ENCODE measurements at regions not wholly inside any gene's neighbourhood (a gene's known extent, or its start where the extent isn't known, plus 50 kb on each side); places are given as distances from the start of the nearest gene placed in this dataset.

DNA sequence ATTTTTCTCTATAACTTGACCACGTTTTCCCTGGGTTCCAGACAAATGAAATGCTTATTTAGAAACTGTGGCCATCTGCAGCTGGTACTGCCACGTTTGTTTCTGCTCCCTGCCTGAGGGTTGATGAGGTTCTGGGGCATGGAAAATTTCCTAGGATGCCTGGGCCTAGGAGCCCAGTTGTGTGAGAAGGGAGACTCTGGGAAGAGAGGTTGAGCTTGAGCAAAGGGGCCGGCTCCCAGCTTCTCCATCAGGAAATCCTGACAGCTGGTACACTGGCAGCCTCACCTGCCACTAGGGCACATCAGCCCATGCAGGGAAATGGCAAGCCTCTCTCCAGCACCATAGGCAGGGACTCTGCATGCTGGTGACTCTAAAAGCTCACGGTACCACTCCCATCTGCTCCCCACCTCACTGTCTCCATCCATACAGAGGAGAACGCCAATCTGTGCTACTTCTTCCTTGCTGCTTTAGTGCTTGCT, 165.4 kb upstream of the PPP2R3A start:
- DNase-seq (ENCODE audit: low read depth) = no peak

DNA sequence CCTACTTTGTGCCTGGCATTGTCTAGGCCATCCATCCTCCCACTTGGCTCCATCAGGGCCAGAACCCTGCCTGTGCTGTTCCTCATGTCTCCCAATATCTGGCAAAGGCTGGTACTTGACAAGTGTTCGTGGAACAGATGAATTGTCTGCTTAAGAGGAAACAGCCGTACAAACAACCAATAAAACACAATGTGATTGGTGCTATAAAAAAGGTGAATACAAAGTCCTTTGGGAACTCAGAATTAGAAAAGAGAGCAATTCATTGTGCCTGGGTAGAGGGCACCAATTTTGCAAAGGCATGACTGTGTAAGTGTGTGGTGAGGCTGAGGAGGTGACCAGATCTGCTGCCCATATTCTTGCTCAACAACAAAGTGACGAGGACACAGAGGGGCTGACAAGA, 164.5 kb upstream of the PPP2R3A start:
- DNase-seq (ENCODE audit: low read depth) = no peak

DNA sequence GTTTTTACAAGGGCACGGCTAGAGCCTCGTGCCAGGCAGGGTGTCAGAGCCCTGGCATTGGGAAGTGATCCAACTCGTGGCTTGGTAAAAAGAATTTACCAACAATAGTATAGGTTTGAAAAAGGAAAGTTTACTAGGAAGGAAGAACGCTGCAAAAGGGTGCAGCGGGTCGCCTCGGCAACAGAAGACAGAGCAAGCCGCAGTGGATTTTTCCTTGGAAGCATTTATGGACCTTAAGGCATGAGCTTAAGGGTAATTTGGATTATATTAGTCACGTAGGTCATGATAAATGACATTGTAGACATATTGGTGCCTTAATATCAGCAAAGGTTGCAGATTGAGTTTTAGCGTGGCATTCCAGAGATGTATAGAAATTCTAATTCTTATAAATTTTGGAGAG, 163.4 kb upstream of the PPP2R3A start:
- no peak for DNase-seq (ENCODE audit: low read depth)

DNA sequence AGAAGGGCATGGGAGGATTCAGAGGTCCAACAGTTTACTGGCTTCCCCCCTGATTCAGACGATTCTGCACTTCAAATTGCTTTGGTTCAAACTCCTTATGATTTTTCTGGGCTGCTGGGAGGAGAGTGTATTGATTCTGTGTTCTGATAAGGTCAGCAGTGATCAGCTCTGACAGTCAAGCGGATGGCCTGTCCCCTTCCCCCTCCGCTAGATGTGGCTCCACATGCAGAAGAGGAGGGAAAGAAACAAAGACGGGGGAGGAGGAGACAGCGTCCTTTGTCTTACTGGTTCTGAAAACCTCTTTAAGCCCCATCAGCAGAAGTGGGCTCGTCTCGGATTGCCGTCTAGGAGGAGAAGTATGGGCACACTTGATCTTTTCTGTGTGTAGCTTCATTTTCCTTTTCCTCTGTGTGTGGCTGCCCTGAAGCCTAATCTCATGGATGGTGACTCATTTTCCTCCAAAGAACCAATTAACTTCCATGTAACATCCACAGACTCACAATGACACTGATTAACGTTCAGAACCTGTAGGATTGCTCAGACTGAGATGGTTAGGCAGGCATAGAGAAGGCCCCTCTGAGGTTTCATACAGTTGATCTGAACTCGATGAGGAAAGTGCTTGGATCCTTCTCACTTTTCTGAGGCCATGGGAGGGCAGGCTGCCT, 162.4 kb upstream of the PPP2R3A start:
- no peak for DNase-seq (ENCODE audit: low read depth)

DNA sequence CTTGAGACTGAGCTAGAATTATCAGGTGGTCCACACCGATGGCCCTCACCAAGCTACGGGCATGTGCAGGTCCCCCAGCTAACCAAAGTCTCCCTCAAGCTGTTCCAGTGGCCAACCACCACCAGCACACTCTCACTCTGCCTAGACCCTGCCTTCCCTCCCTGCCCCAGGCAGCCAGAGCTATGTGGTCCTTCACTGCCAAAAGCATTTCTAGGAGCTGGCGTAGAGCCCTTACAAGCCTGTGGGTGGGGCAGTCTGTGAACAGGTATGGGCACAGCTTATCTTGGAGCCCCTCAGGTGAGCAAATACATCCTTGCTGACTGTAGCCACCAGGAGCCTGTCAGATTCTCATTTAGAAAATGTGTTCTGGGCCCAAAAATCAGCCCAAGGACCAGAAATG, 159.8 kb upstream of the PPP2R3A start:
- no peak for DNase-seq (ENCODE audit: low read depth)

DNA sequence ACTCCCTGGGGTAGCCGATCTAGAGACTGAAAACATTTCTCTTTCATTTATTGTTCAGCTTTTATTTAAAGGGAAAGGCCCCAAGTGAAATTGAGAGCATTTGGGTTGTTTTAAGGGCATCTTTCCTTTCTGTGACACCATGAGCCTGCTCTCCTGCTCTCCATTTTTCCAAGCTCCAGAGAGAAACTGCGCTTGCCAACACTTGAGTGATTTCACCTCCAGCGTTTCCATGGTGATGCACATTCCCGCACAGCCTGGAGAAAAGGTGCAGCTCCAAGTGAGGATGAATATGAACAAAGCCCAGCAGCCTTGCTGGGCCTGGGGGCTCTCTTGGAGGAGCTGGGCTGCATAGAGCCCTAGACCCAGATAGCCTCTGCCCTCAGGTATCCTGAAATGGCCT, 159.2 kb upstream of the PPP2R3A start:
- no peak for DNase-seq (ENCODE audit: low read depth)

DNA sequence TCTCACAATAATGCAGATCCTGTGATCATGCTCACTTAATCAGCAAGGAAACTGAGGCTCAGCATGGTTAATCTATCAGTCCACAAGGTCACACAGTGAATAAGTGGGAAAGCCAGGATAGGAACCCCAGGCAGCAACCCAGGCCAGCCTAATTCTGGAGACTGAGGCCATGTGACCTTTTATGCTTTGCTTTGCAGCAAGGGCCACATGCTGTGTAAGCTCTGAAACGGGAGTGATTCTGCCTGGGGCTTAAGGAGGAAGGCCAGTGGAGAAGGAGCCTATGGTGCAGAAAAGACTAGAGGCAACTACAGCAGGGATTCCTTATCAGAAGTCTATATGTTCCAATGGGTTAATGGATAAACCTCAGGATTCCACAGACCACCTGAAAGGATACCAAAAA, 157.6 kb upstream of the PPP2R3A start:
- DNase-seq (ENCODE audit: low read depth) = no peak

DNA sequence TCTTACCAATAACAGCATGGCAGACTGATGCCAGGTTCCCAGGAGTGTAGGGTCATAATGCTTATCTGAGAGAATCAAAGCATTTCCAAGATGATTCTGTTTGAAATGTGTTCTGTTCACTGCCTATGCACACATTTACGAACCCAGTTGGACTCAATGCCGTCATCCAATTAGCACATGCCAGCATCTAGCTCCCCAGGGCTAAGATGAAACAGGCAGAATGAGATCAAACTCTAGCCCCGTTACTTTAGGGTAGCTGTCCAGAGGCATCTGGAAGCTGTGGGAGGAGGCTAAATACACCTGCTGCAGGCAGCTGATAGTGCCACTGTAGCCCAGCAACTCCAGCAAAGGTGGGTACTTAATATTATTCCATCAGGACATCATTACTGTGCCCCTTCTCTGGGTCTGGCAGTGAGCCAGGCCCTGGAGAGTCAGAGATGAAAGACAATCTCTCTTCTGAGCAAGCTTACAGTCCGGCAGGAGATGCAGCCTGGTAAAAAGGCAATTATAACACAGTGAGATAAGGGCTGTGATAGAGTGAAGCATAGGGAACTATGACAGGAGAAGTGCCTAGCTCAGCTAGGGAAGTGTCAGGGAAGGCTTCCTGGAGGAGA, 156.4 kb upstream of the PPP2R3A start:
- no peak for DNase-seq (ENCODE audit: low read depth)

DNA sequence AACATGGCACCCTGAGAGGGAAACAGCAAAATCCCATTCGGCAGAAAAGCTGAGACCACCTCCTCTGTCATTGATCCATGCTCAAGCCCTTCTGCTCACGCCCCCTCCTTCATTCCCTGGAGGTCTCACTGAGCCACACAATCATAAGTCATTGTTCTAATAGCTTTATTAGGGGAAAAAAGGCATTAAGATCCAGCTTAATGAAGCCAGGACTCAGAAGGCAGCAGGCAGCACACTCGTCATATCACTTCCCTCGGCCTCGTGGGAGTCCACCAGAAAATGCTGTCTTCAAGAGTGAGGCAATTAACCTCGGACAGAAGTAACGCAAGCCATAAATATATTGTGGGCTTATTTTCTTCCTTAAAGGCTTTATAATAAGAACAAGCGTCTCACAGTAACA, 153.9 kb upstream of the PPP2R3A start:
- no peak for DNase-seq (ENCODE audit: low read depth)

DNA sequence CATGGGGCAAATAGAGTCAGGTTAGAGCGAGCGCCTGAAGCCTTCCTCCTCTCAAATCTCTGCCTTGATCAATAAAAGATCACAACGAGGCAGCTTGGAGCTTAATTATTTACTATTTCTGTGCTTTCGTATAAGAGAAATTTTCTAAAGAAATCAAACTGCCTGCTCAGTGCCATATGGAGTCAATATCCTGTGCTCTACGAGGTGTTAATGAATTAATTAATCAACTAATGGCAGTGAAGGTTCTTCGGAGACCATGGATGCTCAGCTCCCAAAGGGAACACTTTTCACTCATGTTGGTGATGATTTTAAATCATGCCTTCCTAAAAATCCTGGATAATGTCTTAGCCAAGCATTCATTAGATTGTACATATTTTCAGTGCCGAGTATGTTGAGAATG, 153.5 kb upstream of the PPP2R3A start:
- no peak for DNase-seq (ENCODE audit: low read depth)

DNA sequence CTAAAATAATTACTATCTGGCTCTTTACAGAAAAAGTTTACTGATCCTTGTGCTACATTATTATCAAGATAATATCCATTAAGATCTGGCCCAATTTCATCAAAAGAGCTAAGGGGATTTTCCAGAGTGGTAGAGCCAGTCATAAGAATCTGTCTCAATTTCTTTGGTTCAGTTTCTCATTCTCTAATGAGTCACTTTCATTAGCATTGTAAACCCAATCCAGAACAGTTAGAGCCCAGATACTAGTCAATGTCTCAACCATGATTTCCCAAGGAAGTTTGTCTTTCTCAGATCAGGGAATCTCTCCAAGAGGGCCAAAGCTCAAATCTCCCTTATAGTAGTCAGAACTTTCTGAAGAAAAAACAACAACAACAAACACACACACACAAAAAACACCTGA, 131.1 kb upstream of the PPP2R3A start:
- no peak for DNase-seq (ENCODE audit: low read depth)

DNA sequence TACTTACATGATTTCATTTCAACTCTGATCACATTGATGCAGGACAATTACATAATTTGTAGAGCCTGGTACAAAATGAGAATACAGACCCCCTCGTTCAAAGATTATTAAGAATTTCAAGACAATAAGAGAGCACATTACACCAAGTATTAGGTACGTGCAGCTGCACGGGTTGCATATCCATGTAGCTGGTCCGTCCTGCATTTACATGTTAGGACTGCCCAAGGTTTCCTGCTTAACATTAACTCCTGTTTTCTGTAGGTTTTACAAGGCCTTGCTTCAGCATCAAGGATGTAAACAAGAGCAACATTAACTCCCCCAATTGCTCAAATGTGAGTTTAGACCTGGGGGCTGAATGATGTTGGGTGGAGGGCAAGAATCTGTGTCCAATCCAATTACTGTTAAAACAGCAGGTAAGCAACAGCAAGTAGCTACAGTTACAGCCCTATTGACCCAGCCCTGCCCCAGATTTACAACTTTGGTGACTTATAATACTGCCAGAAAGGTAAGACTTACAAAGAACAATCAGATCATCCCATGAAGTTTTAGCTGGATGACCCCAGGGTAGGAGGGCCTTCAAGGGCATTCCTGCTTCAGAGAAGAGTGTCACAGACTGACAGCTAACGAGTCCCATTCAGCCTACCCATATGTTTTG, 127.4 kb upstream of the PPP2R3A start:
- no peak for DNase-seq (ENCODE audit: low read depth)

DNA sequence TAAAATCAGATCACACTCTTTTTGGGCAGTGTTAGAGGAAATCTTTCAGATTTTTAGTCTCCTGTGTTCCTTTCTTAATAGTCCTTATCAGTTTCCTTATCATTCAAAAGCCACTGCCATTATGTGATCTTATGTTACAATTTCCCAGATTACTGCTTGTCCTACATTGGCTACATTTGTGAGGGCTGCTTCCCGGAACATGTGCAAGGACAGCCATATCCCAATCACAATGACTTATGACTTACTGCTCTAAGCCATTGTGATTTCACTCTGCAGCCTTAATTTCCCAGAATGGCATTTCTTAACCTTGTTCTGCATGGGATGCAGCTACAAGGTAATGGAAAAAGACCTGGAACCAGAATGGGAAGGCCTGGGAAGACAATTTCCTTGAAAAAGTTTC, 125.1 kb upstream of the PPP2R3A start:
- DNase-seq (ENCODE audit: low read depth) = no peak

DNA sequence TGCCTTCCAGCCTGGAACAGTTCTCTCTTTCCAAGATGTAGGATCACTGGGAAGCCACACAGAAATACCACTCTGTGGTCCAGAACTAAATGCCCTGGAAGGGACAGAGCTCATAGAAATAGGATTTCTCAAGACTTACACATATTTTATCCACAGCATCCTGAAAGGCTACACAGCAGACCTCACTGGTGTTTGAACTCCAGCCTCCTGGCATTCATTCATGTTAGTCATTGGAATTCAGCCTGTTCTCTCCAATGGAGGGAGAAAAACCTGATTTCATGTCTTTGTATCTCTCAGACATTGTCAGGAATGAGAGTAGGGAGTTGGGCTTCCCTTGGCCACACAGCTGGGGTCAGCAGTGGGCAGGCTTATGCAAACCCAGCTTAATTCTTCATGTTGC, 121.1 kb upstream of the PPP2R3A start:
- DNase-seq (ENCODE audit: low read depth) = no peak

DNA sequence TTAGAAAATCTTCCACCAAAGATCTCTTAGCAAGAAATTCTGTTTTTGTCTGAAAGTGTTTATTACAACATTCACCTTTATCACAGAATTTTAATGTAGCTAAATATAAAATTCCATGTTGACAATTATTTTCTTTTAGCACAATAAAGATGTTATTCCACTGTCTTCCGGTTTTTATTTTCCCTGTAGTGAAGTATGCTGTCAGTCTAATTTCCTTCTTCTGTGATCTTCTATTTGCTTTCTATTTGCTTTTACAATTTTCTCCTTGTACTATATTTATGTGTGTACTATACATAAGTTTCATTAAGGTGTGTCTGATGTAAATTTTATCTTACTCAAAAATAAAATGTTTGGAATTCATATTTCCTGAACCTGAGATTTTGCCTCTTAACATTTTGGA, 117.5 kb upstream of the PPP2R3A start:
- DNase-seq (ENCODE audit: low read depth) = no peak

DNA sequence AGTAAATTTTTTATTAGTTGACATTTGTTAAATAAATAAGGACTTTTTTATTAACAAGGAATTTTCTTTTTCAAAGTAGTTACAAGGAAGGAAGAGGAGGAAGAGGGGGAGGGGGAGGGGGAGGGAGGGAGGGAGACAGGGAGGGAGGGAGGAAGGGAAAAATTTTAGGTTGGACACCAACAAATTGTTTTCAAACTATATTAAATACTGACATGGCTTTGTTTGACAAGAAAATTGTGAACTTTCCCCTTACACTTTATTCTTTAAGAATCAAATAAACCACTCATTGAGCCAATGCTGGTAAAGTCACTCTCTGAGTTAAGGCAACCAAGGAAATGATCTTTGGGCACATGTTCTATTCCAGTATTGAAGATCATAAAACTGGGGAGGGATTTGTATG, 115.7 kb upstream of the PPP2R3A start:
- DNase-seq (ENCODE audit: low read depth) = no peak

DNA sequence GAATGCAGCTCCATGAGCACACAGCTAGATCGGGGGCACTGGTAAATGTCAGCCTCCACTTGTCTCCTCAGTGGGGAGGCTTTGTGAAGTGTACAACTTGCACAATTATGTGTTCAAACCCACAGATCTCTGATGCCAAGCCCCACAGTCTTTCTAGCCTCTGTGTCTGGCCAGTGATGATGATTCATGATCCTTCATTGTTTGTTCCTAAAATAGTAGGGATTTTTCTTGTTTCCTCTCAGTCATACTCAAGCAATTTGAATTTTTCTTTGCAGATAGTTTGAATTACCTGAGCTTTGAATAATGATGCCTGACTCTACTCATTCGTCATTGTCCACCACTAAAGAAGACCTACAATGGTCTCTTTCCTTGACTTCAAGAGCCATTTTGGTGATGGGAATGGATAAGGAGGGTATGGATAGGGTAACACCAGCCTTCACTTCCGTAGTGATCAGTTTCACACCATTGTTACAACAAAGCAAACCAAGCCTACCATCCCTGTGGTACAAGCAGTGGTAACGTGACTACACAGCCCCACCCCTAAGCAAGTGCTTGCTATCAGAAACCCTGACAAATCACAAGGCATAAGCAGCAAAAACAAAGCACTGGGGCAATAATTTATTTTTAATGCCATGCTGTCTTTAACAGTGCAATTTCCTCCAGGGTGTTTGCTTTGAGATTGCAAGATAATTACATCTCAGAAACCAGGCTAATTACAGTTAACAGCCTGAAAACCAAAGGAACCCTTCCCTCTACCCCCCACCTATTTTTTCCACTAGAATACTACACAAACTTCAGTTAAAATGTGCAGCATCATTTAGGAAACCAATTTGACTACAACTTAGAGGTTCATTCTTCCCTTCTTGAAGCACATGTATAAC, 114.1 kb upstream of the PPP2R3A start:
- no peak for DNase-seq (ENCODE audit: low read depth)

DNA sequence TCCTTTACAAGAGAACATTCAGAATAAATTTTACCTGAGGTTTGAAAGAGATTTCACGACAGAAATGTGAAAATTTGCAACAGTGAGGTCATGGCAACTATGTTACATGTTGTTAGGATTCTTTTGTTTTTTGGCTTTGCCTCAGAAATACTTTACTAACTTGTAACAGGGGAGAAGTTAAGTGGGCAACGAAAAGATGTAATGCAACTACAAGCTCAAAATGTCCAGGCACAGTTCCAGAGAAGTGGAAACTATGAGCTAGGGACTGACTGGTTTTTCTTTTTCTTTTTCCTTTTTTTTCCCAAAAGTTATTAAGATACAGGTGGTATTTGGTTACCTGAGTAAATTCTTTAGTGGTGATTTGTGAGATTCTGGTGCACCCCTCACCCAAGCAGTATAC, 111.5 kb upstream of the PPP2R3A start:
- DNase-seq (ENCODE audit: low read depth) = no peak

DNA sequence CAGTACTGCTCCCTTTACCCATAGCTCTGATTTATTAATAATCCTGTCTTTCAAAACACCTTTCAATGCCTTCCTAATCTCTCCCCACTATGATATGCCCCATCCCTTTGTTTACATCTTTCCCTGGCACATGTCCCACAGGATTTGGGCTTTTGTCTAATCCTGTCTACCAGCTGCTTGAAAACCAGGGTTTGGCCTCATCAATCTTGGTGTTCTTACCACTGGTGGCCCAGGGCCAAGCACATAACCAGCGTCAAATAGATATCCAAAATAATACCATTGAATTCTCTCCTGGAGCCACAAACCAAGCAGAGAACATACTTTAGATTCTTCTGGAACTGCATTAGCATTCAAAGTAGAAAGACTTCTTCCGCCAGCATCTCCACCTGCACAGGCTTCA, 104.8 kb upstream of the PPP2R3A start:
- no peak for DNase-seq (ENCODE audit: low read depth)

DNA sequence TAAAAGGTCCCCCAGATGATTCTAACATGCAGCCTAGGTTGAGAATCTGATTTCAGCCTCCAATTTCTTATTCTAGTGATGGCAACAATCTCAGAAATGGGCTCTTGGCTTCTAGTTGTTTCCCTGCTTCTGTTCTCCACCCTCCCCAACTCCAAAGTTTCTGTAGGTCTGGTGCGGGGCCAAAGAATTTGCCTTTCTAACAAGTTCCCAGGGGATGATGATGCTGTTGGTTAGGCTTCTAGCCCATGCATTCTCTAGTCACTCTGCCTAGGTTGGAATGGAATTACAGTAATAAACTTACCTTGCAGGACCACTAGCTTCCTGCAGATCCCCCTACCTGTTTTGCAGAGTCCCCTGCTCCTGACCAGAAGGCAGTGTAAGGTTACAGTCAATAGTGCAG, 103.2 kb upstream of the PPP2R3A start:
- no peak for DNase-seq (ENCODE audit: low read depth)

DNA sequence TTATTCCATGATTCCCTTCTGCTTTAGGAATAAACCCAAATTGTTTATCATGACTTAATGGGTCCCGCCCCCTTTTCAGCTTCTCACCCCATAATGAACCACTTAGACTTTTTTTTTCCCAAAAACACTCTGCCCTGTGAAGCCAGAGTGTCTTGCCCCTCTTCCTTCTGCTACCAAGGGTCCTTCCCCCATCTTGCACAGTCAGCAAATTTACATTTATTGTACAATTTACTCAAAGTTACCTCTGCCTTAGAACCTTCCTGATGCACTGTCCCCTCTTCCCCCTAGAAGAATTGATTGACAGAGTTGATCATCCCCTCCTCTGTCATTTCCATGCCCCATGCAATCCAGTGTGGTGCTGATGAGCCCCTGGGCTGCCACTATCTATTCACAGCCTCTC, 101.5 kb upstream of the PPP2R3A start:
- DNase-seq (ENCODE audit: low read depth) = no peak

DNA sequence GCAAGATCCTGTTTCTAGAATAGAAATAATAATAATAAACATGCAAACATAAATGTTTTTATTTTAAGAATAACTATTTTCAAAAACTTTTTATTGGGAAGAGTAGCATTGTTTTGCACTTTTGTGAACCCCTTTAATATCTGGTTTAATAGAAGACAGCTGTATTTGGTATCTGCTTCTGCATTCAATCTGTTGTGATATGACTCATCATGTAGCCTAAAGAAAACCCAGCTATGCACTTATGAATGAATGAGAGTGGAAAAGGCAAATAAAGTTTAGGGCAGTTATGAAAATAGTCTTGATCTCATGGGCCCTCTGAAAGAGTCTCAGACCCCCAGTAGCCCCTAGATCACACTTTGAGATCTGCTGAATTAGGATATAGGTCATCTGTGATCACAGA, 100.4 kb upstream of the PPP2R3A start:
- no peak for DNase-seq (ENCODE audit: low read depth)

DNA sequence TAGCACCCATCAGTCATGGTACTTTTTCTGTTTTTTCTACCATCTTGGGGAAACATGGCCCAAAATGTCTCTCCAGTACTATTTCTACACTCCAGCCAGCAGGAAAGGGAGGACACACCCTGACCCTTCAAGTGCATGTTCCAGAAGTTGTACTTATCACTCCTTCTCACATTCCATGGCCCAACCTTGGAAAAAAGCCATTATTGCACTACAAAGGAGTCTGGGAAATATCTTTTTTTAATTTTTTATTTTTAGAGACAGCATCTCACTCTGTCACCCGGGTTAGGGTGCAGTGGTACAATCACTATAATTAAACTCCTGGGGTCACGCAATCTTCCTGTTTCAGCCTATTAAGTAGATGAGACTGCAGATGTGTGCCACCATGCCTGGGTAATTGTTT, 100.0 kb upstream of the PPP2R3A start:
- no peak for DNase-seq (ENCODE audit: low read depth)
